A549 (cell line): ENCODE measurements at regions not wholly inside any gene's neighbourhood (a gene's known extent, or its start where the extent isn't known, plus 50 kb on each side); places are given as distances from the start of the nearest gene placed in this dataset.

ENCODE experiments used
- ATAC-seq, 2 experiments: fragments of 200-7000 bp in 1 of 2; fragments of >200 bp in 1 of 2; cut with Nextera tagmentation in 1 of 2; cut with Tn5 transposase in 1 of 2; 3 replicates each; pipeline versions ENCODE4 v1.8.0 to v1.9.1; 2018 to 2020; ENCODE audit warnings: mild to moderate bottlenecking in 1 of 2, moderate library complexity in 1 of 2
- CTCF ChIA-PET: fragments of 300-600 bp; sonication (Branson Sonifier 250); formaldehyde crosslinking; extraction: SDS; loops from one replicate; lab custom pipeline; 2021; ENCODE audit warnings: antibody characterized with exemption, inconsistent platforms; lab: Yijun Ruan, JAX
- POLR2A ChIA-PET: fragments of 350-600 bp; formaldehyde crosslinking; extraction: SDS; loops from one replicate; lab custom pipeline; 2021; ENCODE audit warnings: antibody characterized with exemption, inconsistent platforms; lab: Yijun Ruan, JAX
- DNase-seq, 2 experiments: peaks; one replicate each; pipeline versions ENCODE4 v3.0.0 to v3.0.0-alpha.2; 2011 to 2016; ENCODE audit warnings: low read depth in 1 of 2, low spot score in 1 of 2
- FAIRE-seq: peaks from 2 replicates; lab custom pipeline; 2011; peaks lifted over from hg19 to GRCh38; lab: Jason Lieb, UNC
- H3K27ac ChIP-seq, 2 experiments: fragments of >200 bp; sonication (Bioruptor Twin); formaldehyde crosslinking; 3 replicates each; pipeline ENCODE4 v1.5.1; 2016 to 2017
- H3K4me1 ChIP-seq: fragments of >200 bp; sonication (Bioruptor Twin); formaldehyde crosslinking; 3 replicates; pipeline ENCODE4 v1.6.1; 2016
- H3K4me2 ChIP-seq: fragments of >200 bp; sonication (Bioruptor Twin); formaldehyde crosslinking; 3 replicates; pipeline ENCODE4 v1.6.1; 2016
- H3K4me3 ChIP-seq: fragments of >200 bp; sonication (Bioruptor Twin); formaldehyde crosslinking; 3 replicates; pipeline ENCODE4 v1.5.1; 2016
- H3K9me3 ChIP-seq: fragments of >200 bp; sonication (Bioruptor Twin); formaldehyde crosslinking; 3 replicates; pipeline ENCODE4 v1.6.1; 2016
- BCL3 ChIP-seq: fragments of >200 bp; sonication (Bioruptor Twin); formaldehyde crosslinking; IDR thresholded peaks from 3 replicates; pipeline ENCODE4 v1.6.1; 2016
- BHLHE40 ChIP-seq: IDR thresholded peaks from 2 replicates; pipeline ENCODE4 v1.6.1; 2012; ENCODE audit warnings: low read depth, low read length, inconsistent platforms
- CBX8 ChIP-seq: fragments of 200-600 bp; sonication (generic); IDR thresholded peaks from 2 replicates; pipeline ENCODE4 v1.6.1; 2016
- CHD2 ChIP-seq: fragments of 150-350 bp; IDR thresholded peaks from 2 replicates; pipeline ENCODE4 v1.6.1; 2014; ENCODE audit warnings: low read length; ENCODE audit not compliant: partially characterized antibody
- CTCF ChIP-seq: fragments of >200 bp; sonication (Bioruptor Twin); formaldehyde crosslinking; IDR thresholded peaks from 3 replicates; pipeline ENCODE4 v1.5.1; 2016
- EP300 ChIP-seq, 2 experiments: fragments of >200 bp; sonication (Bioruptor Twin); formaldehyde crosslinking; IDR thresholded peaks; 2 replicates in 1 of 2; 3 replicates in 1 of 2; pipeline ENCODE4 v1.6.1; 2016 to 2017
- FOSB ChIP-seq: fragments of 250-450 bp; sonication (Bioruptor Pico); IDR thresholded peaks from 2 replicates; pipeline ENCODE4 v1.5.0; 2020; ENCODE audit warnings: mild to moderate bottlenecking, moderate library complexity
- FOSL2 ChIP-seq, 2 experiments: fragments of 450-650 bp in 1 of 2; fragments of >200 bp in 1 of 2; sonication (Bioruptor Twin) in 1 of 2; formaldehyde crosslinking; IDR thresholded peaks; 2 replicates each; pipeline versions ENCODE4 v1.5.0 to v1.6.1; 2016 to 2020; ENCODE audit warnings: mild to moderate bottlenecking in 1 of 2, moderate library complexity in 1 of 2
- FOXS1 ChIP-seq: fragments of 250-450 bp; sonication (Bioruptor Pico); IDR thresholded peaks from 2 replicates; pipeline ENCODE4 v1.5.0; 2020; ENCODE audit warnings: mild to moderate bottlenecking, moderate library complexity
- GATA3 ChIP-seq: IDR thresholded peaks from 2 replicates; pipeline ENCODE4 v1.6.1; 2012; ENCODE audit warnings: borderline replicate concordance
- HDAC2 ChIP-seq: fragments of 200-600 bp; sonication (generic); IDR thresholded peaks from 2 replicates; pipeline ENCODE4 v1.6.1; 2016
- HOXA7 ChIP-seq: fragments of 250-450 bp; sonication (Bioruptor Pico); IDR thresholded peaks from 2 replicates; pipeline ENCODE4 v1.5.0; 2020; ENCODE audit warnings: mild to moderate bottlenecking, moderate library complexity
- JUN ChIP-seq, 2 experiments: fragments of >200 bp; sonication (Bioruptor Twin); formaldehyde crosslinking; IDR thresholded peaks; 2 replicates in 1 of 2; 3 replicates in 1 of 2; pipeline ENCODE4 v1.6.1; 2016 to 2017
- KDM5A ChIP-seq: fragments of 200-600 bp; sonication (generic); IDR thresholded peaks from 2 replicates; pipeline ENCODE4 v1.6.1; 2016; ENCODE audit warnings: antibody characterized with exemption, mild to moderate bottlenecking
- MAZ ChIP-seq: fragments of 150-350 bp; IDR thresholded peaks from 2 replicates; pipeline ENCODE4 v1.6.1; 2014; ENCODE audit warnings: antibody characterized with exemption, low read depth, low read length, borderline replicate concordance
- NFE2L2 ChIP-seq: fragments of 150-350 bp; conservative IDR thresholded peaks from 2 replicates; pipeline ENCODE4 v1.6.1; 2014; ENCODE audit warnings: low read length
- NPAS2 ChIP-seq: fragments of 250-450 bp; sonication (Bioruptor Pico); IDR thresholded peaks from 2 replicates; pipeline ENCODE4 v1.8.0; 2022; ENCODE audit warnings: mild to moderate bottlenecking, moderate library complexity, borderline replicate concordance
- PHF8 ChIP-seq: fragments of 200-600 bp; sonication (generic); IDR thresholded peaks from 2 replicates; pipeline ENCODE4 v1.6.1; 2016; ENCODE audit warnings: low read depth, mild to moderate bottlenecking, antibody characterized with exemption, moderate library complexity, borderline replicate concordance
- POLR2A ChIP-seq: IDR thresholded peaks from 2 replicates; pipeline ENCODE4 v1.6.1; 2012; ENCODE audit warnings: mild to moderate bottlenecking, low read length
- RAD21 ChIP-seq, 2 experiments: fragments of >200 bp in 1 of 2; sonication (Bioruptor Twin) in 1 of 2; formaldehyde crosslinking in 1 of 2; IDR thresholded peaks in 1 of 2; conservative IDR thresholded peaks in 1 of 2; 2 replicates in 1 of 2; 3 replicates in 1 of 2; pipeline ENCODE4 v1.6.1; 2012 to 2018; ENCODE audit warnings: inconsistent platforms in 1 of 2
- RCOR1 ChIP-seq: fragments of 150-350 bp; IDR thresholded peaks from 2 replicates; pipeline ENCODE4 v1.6.1; 2014; ENCODE audit warnings: antibody characterized with exemption, low read length, low read depth
- RFX5 ChIP-seq: fragments of 450-650 bp; IDR thresholded peaks from 2 replicates; pipeline ENCODE4 v1.7.1; 2014; ENCODE audit warnings: antibody characterized with exemption, mild to moderate bottlenecking, moderate library complexity
- SREBF2 ChIP-seq: fragments of 450-650 bp; IDR thresholded peaks from 2 replicates; pipeline ENCODE4 v1.6.1; 2014; ENCODE audit warnings: mild to moderate bottlenecking, moderate library complexity
- ZC3H11A ChIP-seq: fragments of 450-650 bp; IDR thresholded peaks from 2 replicates; pipeline ENCODE4 v1.6.1; 2014; ENCODE audit warnings: antibody characterized with exemption, mild to moderate bottlenecking
- WGBS: methylation state at CpG from one replicate; pipeline ENCODE4 v1.1.6; 2017; ENCODE audit errors: missing lambda C conversion rate; 5-methylcytosine and 5-hydroxymethylcytosine counted together
- TF ChIP-seq, protein P1 (sequence below): IDR thresholded peaks from 2 replicates; pipeline ENCODE4 v1.6.1; 2012

DNA sequence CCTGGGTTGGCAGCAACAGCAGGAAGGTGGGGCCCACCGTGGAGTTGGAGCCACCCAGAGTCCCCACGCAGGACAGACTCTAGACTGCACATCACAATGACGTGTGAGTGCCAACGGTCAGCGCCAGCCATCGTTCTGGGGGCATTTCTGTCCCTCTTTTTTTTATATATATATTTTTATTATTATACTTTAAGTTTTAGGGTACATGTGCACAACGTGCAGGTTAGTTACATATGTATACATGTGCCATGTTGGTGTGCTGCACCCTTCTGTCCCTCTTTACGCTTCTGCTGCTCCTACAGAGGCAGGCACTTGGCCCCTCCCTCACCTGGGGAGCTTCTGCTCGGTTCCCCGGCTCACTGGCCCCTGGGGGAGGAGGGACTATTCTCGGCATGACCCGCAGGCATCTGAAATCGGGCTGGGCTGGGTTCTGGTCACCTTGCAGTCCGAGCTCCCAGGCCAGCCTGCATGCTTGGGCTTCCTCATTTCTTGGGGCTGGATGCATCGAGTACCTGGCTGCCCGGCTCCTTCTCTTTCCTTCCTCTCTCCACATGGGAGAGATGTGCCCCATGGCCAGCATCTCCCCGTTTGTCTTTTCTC lies 787.4 kb downstream of the TBC1D22A start:
- no peaks in the 10 kb centered on the region for H3K9me3 ChIP-seq
- TF ChIP-seq CBX8 (no peak), PHF8 (no peak), MAZ (no peak), POLR2A (no peak), JUN (IDR thresholded peaks at IDR 0.05) (no peak), RFX5 (no peak), FOSL2 (IDR thresholded peaks at IDR 0.05) (no peak), FOSL2 (CRISPR knock-in tag; IDR thresholded peaks at IDR 0.05) (no peak), GATA3 (no peak), ZC3H11A (no peak), CTCF (no peak), HOXA7 (CRISPR knock-in tag) (no peak), HDAC2 (no peak), KDM5A (no peak), BCL3 (no peak), NPAS2 (CRISPR knock-in tag) (no peak)
- TF ChIP-seq, protein P1, sequence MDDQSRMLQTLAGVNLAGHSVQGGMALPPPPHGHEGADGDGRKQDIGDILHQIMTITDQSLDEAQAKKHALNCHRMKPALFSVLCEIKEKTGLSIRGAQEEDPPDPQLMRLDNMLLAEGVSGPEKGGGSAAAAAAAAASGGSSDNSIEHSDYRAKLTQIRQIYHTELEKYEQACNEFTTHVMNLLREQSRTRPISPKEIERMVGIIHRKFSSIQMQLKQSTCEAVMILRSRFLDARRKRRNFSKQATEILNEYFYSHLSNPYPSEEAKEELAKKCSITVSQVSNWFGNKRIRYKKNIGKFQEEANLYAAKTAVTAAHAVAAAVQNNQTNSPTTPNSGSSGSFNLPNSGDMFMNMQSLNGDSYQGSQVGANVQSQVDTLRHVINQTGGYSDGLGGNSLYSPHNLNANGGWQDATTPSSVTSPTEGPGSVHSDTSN = no peak
- TF ChIP-seq, all 56 proteins: peak for 0
- FAIRE-seq = no peak
- ChIA-PET CTCF (no interaction called here), POLR2A (no interaction called here)
- DNase-seq = no peak
- WGBS = 38% methylated on average over 12 of the region's 17 CpGs
- H3K4me2 ChIP-seq = no peak overlapping the region
- no peak overlapping the region for H3K27ac ChIP-seq
- no peaks in the 10 kb centered on the region for H3K4me1 ChIP-seq
- H3K4me3 ChIP-seq = no peak overlapping the region
- ATAC-seq = no peak

GRCh38 chr22:47548953-47549740 lies 786.7 kb downstream of the TBC1D22A start:
- TF ChIP-seq SREBF2 (no peak), RFX5 (no peak), NFE2L2 (no peak), EP300 (IDR thresholded peaks at IDR 0.05) (no peak), FOXS1 (no peak), FOSB (CRISPR knock-in tag) (no peak), KDM5A (no peak), CHD2 (no peak), RAD21 (conservative IDR thresholded peaks at IDR 0.05 in 1 of 2, IDR thresholded peaks at IDR 0.05 in 1 of 2) (no peak), BHLHE40 (no peak), NPAS2 (CRISPR knock-in tag) (no peak), PHF8 (no peak), RCOR1 (no peak), HDAC2 (no peak)
- ChIA-PET CTCF (no interaction called here), POLR2A (no interaction called here)
- Histone ChIP-seq H3K9me3 (no peaks in the 10 kb centered on the region), H3K4me1 (no peaks in the 10 kb centered on the region), H3K4me2 (no peak overlapping the region), H3K27ac (no peak overlapping the region), H3K4me3 (no peak overlapping the region)
- ATAC-seq (no peak), DNase-seq (no peak), FAIRE-seq (no peak)
- WGBS = 43% methylated on average over 11 of the region's 12 CpGs
